ENCODE measurements at regions not wholly inside any gene's neighbourhood (a gene's known extent, or its start where the extent isn't known, plus 50 kb on each side); places are given as distances from the start of the nearest gene placed in this dataset.

DNA sequence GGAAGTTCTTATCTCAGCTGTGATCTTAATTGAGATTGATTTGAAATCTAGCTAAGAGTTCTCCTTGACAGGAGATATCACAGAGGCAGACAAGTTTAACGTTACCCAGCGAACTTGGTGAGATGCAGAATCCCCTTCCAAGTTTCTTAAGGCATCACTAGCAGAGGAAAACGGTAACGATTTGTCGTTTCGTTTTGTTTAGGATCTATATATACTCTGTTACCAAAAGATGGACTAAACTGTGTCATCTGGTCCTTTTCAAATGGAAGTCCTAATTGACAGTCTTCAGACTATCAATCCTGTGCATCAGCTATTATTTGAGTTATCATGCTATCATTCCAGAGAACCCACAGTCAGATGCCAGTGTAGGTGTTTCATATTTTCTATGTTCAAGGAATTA lies 316.7 kb upstream of the SORCS1 start (continued):
- TF ChIP-seq ATF3 (IDR thresholded peaks at IDR 0.05; ENCODE audit: insufficient read depth, low read depth, low read length) (no peak), KDM1A (IDR thresholded peaks at IDR 0.05; ENCODE audit: borderline replicate concordance, low read length) (no peak), NRF1 (IDR thresholded peaks at IDR 0.05; ENCODE audit: low read depth, low read length) (no peak), TCF12 (IDR thresholded peaks at IDR 0.05; ENCODE audit: low read depth, low read length) (no peak)
